GM18870 (cell line): ENCODE measurements at regions not wholly inside any gene's neighbourhood (a gene's known extent, or its start where the extent isn't known, plus 50 kb on each side); places are given as distances from the start of the nearest gene placed in this dataset.
"Not testable (repeated sequence)": the region's sequence is repeated elsewhere in the genome, so short reads cannot be mapped to it uniquely, and the experiment has no call there.

Experiments used
- ATAC-seq: cut with Tn5 transposase; IDR thresholded peaks from one replicate; pipeline ENCODE4 v1.9.1; 2021; ENCODE audit warnings: moderate library complexity; ENCODE audit not compliant: unreplicated experiment

DNA sequence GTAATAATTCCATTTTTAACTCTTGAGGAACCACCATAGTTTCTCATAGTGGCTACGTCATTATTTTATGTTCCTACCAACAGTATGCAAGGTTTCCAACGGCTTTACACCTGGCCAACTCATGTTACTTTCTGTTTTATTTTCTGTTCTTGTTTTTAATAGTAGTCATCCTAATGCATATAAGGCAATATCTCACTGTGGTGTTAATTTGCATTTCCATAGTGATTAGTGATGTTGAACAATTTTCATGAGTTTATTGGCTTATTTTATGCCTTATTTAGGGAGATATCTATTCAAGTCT, 465.5 kb upstream of the KLF6 start:
- peak; percentile 96 for ATAC-seq

- no peak for ATAC-seq
Measured at GRCh38 chr10:4249841-4250586, 465.0 kb upstream of the KLF6 start.

- ATAC-seq, result no peak
Measured at GRCh38 chr10:4247379-4247778, 462.4 kb upstream of the KLF6 start.

DNA sequence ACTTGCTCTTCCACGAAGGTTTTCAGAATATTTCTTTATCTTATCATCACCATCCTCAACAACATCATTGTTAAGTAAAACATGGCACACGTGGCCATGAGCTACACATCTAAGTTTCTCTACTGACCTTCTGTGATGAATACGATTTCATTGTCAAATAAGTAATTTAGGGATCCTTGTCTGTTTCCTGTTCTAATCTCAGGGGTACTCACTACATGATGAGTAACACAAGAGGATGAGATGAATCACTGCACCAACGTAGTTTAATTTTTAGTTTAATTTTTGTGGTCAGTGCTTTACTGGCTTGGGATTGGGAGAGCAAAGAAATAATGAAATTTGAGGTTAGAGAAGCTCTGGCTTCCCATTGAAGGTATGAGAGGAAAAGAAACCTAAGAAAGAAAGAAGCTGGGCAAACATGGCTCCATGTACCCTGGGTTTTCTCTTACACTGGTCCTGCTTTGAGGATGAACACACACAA, 461.9 kb upstream of the KLF6 start:
- no peak for ATAC-seq

DNA sequence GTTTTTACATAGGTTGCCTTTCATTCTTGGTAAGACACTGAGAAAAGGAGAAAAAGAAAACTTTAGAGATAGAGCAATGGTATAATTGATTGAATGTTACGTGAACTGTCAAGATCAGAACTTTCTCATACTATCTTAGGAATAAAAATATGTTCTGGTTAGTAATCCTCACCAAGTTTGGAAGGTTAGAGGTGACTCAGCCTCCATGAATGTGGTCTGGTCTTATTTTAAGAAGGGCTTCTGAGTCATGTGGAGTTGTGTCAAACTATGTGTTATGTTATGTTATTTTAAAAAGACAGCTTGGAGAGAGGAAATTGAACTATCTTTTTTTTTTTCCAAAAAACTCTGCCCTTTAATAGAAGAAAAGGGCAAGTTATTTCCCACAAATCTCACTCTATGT, 458.6 kb upstream of the KLF6 start:
- ATAC-seq, result no peak

- ATAC-seq, result no peak
Measured at GRCh38 chr10:4243169-4243568, 458.2 kb upstream of the KLF6 start.

- no peak for ATAC-seq
Measured at GRCh38 chr10:4242561-4243035, 457.6 kb upstream of the KLF6 start.

GRCh38 chr10:4241724-4242345, 456.8 kb upstream of the KLF6 start:
- no peak for ATAC-seq

GRCh38 chr10:4240608-4241197, 455.7 kb upstream of the KLF6 start:
- ATAC-seq, result no peak

DNA sequence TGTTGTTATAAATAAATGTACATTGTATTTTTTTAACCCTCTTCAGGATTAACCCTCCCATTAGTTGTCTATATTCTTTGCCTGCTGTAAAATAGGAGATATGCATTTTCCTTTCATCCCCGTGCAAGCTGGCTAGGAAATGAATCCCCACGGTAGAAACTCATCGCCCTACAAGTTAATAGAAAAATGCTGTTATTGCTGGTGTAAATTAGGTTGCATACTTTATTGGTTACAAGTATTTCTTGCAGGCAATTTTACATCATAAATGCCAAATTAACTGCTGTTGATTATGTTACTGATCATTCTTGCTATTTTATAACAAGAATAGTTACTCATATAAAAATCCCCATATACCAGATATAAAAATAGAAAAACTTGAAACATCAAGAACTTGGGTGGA, 454.2 kb upstream of the KLF6 start:
- no peak for ATAC-seq

DNA sequence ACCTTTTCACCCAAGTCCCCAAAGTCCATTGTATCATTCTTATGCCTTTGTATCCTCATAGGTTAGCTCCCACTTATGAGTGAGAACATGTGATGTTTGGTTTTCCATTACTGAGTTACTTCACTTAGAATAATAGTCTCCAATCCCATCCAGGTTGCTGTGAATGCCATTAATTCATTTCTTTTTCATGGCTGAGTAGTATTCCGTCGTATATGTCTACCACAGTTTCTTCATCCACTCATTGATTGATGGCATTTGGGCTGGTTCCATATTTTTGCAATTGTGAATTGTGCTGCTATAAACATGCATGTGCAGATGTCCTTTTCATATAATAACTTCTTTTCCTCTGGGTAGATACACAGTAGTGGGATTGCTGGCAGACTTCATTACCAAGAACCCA, 451.9 kb upstream of the KLF6 start:
- ATAC-seq, result not testable (repeated sequence)

DNA sequence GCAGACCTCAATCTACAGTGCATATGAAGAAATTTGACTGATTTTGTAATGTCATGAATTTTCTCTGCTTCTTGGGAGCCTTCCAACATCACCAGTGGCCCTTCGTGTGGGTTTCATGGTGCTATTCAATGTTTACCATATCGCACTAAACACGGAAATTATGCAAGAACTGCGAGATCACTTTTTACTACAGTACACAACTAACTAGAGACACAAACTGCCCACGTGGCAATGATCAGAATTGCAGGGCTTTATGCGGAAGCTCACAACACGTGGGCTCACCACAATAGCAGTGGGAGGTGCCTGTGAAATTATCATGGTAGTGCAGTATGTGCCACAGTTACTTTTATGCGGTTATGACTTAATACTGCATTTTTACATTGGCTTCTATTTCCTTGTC, 449.7 kb upstream of the KLF6 start:
- no peak for ATAC-seq

DNA sequence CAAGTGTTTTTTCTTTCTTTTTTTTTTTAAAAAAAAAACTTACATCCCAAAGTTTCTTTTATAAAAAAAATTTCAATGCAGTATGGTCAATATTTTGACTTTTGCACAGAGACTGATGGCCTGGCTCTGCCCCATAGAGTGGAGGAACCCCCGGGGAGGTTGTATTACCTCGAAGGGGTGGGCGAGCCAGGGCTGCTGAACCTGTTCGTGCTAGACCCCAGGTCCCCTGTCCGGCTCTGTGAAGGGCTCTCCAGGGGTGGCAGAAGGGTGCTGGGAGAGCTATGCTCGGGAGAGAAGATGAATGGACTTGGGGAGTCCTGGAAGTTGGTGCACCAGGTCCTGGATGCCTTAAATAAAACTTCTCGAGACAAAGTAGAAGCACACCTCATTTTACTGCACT, 446.4 kb upstream of the KLF6 start:
- ATAC-seq, result no peak

DNA sequence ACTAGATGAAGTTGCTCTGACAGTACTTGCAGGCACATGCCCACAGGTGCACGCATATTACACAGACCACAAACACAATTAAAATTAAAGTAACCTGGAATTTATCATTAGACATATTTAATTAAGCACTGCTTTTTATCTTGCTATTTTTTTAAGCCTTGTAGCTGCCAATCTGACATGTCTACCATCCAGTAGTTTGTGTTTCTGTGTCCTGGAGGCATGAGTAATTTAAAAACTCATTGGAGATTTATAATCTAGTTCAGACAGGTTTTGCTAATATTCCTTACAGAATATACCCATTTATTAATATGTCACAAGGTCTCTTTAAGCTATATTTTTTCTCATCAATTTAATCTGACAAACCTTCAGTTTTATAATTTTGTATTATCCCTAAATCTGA, 445.0 kb upstream of the KLF6 start:
- ATAC-seq, result no peak

- no peak for ATAC-seq
Measured at GRCh38 chr10:4229106-4229505, 444.1 kb upstream of the KLF6 start.

DNA sequence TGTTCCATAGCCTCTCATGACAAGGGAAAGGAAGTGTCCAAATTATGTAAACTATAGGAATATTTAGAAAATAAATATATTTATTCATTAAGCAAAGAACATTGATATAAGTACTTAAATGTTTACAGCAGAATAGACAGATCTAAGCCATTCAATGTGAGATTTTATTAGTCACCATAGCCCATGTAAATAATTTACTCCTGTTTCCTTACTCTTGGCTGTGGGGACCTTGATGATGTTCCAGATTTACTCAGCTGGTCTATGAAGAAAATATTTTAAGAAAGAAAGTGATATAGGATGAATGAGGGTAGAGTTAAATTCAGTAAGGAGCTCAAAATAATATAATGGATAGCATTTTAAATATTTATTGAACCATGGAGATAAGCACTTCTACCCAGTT, 442.6 kb upstream of the KLF6 start:
- ATAC-seq, result no peak

- ATAC-seq, result no peak
Measured at GRCh38 chr10:4226941-4227540, 442.0 kb upstream of the KLF6 start.

GRCh38 chr10:4224178-4224577, 439.2 kb upstream of the KLF6 start:
- ATAC-seq, result no peak

GRCh38 chr10:4221310-4221709, 436.3 kb upstream of the KLF6 start:
- ATAC-seq, result not testable (repeated sequence)

DNA sequence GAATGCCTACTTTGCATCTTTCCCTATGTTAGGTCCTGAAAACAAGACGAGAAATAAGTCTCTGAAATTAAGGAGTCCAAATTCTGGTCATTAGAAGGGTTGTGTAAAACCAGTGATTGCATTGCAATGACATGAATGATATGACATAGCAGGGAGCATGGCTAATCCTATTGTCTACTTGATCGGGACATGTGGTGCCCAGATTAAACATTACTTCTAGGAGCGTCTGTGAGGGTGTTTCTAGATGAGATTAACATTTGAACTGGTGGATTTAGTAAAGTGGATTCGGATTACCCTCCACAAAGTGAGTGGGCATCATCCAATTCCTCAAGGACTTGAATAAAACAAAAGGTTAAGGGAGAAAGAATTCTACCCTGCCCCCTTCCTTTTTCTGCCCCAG, 434.9 kb upstream of the KLF6 start:
- ATAC-seq, result no peak

- no peak for ATAC-seq
Measured at GRCh38 chr10:4217653-4218052, 432.6 kb upstream of the KLF6 start.

DNA sequence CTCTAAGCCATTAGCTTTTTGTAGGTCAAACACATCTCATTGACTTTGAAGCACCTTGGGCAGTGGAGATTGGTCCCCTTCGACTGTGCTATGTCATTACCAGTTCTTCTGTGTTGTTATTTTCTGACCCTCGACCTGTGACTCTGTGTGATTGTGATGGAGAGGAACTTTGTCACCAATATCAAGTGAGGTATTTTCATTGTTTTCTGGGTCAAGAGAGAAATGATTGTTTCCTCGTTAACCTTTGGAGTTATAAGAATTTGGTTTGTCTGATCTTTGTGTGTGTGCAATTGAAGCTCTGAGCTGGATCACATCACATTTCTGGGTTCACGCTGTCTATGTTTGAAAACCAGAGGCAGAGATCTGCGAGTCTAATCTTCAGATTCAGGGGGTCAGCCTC, 432.2 kb upstream of the KLF6 start:
- ATAC-seq, result no peak
